Pons (tissue), 1 donor: ENCODE measurements at regions not wholly inside any gene's neighbourhood (a gene's known extent, or its start where the extent isn't known, plus 50 kb on each side); places are given as distances from the start of the nearest gene placed in this dataset.

ENCODE experiments used
- DNase-seq: peaks from one replicate; pipeline ENCODE4 v3.0.0-alpha.2; 2016; ENCODE audit warnings: low spot score

DNA sequence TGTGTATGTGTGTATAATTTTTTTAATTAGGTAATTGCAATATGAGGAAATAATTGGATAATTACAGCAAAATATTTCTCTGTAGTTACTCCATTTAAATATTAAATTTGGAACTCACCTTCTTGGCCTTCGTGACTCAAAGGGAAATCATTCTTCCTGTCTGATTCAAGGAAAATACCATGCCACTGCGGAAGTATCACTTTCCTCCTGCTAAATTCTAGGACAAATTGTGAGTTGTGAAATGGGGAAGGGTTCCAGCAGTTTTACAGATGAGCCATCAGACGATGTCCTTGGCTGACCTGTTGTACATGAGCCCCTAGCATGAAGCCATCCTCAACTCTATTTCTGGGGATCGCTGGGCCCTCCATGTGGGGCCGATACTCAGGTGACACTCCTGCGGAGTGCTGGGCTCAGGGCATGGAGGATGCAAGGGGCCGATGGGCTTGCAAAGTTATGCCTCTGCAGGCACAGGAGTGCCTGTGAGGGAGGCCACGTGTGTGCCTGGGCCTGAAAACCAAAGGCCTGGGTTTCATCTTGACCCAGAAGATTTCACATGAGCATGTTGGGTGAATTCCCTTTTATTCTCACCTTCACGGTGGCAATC is 179.6 kb upstream of the TCERG1L start:
- no peak for DNase-seq

DNA sequence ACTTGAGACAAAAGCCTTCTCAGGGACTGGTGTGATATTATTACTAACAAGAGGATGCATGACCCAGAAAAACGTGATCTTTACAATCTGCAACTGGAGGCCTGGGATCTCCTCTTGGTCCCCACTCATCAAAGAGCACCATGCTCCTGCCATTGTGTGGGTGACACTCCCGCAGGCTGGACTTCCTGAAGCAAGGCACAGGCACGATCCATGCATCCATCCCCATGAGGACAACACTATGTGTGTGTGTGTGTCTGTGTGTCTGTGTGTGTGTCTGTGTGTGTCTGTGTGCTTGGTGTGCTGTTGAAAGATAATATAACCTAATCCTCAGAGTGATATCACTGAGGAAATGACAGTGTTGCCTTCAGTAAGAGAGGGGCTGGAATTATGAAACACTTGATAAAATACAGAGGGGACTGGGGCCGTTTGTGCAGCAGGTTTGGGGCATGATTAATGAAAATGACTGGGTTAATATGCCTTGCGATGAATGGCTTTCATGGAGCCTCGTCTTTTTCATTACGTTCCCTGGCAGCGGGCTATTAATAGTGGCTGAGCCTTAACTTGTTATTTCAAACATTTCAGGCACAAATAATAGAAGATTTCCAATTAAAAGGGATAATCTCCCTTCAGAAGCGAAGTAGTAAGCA is 180.8 kb upstream of the TCERG1L start:
- DNase-seq = no peak

DNA sequence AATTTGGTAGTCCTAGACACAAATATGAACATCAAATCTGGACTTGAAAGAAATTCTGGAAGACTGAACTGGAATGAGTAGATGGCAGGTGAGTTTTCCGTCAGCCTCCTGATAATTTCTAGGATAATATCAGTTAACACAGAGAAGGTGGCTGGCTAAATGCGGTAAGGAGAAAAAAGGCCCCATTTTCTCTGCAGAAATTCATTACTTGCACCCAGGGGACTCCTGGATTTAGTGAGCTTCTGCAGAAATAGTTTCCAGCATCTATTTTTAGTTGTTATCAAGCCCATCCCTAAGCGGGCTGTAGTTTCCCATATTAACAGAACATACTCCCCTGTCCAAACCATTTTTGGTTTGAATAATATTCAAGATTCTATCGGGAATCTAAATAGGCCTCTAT is 181.9 kb upstream of the TCERG1L start:
- DNase-seq = no peak

DNA sequence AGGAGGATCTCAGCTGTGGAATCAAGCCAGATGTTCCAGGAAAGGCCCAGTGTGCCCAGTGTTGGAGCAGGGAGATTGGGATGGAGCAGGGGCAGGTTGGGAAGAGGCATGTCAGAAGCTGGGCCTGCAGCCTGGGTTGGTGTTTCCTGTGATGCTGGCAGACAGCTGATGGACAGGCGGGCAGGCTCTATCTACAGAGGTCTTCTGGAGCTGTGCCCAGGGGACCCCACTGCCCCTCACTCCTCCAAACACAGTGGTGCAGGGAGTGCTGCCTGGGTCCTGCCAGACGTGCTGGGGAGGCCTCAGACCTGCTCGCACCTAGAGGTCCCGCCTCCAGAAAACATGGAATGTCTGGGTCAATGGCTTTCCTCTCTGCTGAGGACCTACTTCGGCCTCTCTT is 182.9 kb upstream of the TCERG1L start:
- no peak for DNase-seq

DNA sequence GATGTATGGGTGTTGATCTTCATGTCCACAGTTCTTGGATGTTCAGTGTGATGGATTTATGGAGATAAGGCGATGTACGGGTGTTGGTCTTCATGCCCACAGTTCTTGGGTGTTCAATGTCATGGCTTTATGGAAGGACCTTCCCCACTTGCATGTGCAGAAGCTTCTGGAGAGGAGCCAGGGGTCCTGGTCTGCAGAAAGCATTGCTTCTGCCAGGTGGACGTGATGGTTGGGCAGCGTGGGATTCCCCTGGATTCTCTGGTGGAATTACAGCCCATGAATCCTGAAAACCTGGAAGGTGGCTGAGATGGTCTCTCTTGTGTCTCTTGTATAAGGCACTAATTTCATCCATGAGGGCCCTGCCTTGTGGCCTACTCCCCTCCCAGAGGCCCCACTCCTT is 183.7 kb upstream of the TCERG1L start:
- no peak for DNase-seq

DNA sequence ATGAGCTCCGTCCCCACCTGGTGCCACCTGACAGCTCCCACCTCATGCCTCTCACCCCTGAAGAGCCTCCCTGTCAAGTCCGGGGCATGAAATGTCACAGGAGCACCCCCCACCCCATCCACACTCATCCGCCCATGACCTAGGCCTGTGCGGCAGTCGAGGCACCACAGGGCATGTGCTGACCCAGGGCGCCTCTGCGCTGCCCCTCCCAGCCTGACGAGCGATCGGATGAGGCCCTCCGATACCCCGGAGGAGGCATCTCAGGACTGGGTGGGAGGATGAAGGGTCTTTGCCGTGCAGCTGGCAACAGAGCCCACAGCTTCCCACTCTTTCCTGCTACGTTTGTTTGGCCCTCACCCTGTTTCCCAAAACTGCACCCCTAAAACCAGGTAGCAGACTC is 184.4 kb upstream of the TCERG1L start:
- DNase-seq = no peak

DNA sequence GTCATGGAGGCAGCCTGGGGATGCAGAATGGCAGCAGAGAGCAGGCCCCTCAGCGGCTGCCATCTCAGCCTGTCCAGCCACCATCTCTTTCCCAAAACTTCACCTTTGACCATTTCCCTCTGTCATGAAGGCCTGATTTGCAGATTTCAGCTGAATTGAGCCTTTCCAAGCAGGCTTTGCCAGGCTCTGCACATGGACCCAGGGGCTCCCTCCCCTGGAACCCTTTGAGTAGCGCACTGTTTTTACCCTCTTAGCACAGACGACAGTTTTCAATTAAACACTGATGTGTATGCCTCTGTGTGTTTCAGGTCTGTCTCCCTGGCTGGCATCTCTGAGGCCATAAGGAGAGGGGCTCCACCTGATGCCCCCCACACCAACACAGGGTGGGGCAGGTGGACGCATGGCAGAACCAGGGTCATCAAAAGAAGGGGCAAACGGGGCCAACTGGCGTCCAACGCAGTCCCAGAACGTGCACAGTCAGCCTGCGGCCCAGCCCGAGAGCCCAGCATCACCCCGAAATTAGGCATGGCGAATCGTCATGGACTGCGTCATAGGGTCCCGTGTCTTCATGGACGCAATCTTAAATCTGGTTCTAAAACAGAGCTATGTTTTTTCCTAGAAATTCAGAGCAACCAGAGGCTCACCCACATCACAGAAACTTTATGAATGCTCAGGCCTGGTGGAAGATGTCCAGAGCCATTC is 185.0 kb upstream of the TCERG1L start:
- DNase-seq = no peak

DNA sequence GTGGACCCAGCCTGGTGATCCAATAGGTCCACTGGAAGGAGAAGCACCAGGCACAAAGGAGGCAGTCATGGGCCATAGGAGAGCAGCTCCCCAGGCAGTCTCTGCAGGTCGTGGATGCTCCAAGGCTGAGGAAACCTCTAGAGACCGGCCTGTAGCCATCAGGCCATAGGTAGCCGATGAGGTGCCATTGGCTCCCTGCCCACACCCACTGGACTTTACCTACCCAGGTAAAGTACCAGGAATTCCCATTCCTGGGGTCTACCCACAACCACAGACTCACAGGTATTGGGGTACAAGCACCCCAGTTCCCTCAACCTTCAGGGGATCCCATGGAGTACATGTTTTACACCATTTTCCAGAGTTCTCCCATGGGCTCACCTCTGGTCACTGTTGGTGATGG is 188.0 kb upstream of the TCERG1L start:
- DNase-seq = no peak

DNA sequence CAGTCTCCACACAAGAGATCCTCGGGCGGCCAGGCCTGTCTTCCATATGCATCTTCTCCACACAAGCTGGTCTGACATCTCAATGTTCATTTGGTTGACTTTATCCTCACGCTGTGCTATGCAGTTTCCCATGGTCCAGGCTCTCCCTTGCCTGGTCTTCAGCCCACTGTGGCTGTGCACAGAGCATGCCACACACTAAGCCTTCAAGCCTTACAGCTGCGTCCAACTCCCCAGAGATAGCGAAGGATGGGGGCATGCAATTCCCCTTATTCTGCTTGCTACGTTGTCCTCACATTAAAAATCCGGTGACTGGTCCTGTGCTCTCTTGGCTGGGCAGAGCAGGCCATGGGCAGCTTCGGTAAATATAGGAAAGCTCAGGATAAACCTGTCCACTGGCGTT is 188.7 kb upstream of the TCERG1L start:
- no peak for DNase-seq

DNA sequence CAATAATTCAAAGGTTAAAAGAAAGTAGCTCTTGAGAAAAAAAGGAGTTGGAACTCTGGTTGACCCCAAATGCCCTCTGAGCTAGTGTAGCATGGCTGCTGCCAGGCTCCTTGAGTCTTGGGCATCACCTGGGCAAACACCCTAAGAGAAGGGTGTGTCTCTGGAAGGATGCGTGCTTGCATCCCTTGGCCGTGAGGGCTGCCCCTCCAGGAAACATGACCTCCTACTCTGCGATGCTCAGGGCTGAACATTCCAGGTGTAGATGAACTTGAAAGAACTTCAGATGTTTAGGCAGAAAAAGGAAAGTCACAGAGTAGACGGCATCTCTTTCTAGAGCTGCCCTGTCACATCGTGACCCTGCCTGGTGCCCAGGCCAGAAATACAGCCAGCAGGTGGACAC is 189.4 kb upstream of the TCERG1L start:
- no peak for DNase-seq

DNA sequence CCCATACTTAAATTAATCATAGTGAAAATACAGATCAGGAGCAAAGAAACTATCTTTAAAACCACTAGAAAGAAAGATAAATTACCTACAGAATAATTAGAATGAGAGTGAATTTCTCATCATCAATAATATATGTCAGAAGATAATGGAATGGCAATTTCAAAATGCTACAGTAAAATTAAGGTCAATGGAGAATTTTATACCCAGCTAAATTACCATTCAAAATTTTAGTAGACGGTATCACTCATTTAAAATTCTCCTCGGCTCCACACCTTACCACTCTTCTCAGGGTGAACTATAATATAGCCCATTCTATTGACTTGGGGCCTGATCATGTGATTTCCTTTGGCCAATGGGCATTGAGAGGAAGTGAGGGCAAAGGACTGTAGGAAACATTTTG is 192.5 kb upstream of the TCERG1L start:
- DNase-seq = no peak

DNA sequence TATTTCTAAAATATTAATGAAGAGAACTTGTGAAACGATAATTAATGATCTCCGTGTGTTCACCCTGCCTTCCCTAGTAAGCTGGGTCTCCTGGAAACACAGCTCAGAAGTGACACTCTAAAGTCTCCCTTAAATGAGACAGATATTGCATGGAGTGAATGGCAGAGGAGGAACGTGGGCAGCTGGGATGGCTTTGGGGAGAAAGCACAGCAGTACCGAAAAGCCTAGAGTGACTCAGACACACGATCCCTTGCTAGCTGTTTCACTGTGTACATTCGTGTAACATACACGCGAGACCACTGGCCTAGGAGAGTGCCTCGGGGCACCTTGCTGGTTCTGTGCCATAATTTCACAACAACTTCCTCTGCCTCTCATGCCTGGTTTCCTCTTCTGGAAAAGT is 199.9 kb upstream of the TCERG1L start:
- no peak for DNase-seq

DNA sequence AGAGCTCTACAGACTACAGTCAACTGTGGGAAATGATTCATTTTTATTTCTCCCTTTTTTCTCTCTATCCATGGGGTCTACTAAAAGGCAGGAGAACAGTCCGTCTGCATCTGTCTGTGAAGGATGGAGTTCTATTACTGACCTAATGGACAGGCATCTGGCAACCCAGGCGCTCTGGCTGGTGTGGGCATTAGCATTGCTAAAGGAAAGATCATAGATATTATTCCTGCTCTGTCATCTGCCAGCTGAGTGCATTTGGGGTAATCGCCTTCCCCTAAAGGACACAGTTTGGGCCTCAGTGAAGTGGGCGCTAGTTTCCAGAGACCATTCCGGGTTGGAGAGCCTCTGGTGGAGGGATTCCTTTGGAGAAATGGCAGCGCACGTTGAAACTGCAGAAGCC is 201.3 kb upstream of the TCERG1L start:
- no peak for DNase-seq

DNA sequence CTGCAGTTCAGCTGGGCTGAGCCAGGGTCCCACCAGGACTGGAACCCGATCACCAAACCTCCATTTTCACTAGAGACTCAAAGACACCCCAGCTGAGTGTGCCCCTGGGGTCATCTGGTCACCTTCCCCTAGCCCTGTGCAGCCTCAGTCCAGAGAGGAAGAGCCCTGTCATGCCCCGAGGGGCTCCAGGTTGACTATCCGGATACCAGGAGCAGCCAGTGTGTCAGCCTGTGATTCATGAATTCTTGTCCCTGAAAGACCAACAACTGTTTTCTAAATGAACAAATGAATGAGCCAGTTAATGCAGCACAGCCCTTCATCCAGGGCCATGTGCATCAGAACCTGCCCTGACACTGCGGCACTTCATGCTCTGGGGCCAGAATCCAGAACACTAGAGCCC is 201.9 kb upstream of the TCERG1L start:
- DNase-seq = no peak

DNA sequence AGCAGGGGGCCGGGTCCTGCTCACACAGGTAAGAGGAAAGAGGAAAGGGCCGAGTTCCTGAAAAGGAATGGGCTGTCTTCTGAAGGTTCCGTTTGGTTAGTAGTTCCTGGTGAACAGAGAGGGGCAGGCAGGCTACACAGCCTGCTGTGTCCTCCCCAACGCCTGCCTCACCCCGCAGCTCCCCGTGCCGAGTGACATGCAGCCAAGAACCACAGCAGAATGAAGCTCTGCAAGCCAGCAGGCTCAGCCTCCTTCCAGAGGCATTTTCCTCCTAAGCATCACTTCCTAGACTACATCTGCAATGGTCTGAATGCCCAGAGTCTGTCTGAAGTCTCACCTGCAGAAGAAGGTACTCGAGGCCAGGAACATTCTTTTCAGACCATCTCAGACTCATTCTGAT is 202.4 kb upstream of the TCERG1L start:
- DNase-seq = no peak

DNA sequence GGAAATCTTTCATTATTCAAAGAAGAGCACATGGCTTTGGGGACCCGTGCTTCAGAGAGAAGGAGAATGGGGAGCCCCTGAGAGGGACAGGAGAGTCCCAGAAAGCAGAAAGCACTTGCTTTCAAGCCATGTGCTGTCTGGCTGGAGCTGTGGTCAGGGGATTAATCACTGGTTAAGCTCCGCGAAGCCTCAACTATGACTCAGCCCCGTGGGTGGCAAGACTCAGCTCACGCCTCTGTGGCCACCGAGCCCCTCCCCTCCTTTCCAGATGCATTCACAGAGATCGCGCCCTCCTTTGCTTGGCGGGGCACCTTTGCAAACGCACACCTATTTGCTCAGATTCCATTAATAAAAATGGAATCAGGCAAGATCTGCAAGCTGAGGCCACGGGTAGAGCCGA is 202.9 kb upstream of the TCERG1L start:
- DNase-seq = no peak

DNA sequence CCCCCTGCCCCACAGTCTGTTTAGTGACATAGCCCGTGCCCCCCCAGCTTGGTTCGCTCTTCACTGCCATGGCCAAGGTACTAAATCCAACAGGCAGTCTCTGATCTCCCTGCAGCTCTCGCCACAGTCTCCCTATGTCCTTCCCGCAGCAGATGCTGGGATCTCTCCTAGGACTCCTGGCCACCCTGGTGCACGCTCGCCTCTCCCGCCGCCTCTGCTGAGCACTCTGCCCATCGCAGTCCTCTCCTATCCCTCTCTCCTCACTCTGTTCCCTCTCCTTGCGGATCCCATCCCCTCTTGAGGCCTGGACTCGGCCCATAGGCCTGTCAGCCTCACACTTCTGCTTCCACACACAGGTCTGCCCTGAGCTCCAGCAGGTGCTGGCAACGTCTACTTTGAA is 204.8 kb upstream of the TCERG1L start:
- DNase-seq = no peak

DNA sequence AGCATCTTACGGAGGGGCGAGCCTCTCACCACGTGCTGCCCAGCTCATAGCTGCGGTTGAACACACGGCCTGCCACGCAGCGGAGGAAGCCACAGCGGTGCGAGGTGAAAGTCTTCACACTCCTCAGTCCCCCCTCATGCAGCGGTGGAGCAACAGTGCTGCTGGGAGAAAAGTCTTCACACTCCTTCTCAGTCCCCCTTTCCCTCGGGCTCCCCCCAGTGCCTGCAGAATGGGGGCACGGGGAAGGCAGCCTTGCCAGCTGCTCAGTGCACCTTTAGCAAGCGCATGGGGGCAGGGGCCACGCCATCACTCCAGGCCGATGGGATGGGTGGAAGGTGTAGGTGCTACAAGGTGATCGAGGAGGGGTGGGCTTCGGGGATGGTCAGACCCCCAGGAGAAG is 206.3 kb upstream of the TCERG1L start:
- no peak for DNase-seq

DNA sequence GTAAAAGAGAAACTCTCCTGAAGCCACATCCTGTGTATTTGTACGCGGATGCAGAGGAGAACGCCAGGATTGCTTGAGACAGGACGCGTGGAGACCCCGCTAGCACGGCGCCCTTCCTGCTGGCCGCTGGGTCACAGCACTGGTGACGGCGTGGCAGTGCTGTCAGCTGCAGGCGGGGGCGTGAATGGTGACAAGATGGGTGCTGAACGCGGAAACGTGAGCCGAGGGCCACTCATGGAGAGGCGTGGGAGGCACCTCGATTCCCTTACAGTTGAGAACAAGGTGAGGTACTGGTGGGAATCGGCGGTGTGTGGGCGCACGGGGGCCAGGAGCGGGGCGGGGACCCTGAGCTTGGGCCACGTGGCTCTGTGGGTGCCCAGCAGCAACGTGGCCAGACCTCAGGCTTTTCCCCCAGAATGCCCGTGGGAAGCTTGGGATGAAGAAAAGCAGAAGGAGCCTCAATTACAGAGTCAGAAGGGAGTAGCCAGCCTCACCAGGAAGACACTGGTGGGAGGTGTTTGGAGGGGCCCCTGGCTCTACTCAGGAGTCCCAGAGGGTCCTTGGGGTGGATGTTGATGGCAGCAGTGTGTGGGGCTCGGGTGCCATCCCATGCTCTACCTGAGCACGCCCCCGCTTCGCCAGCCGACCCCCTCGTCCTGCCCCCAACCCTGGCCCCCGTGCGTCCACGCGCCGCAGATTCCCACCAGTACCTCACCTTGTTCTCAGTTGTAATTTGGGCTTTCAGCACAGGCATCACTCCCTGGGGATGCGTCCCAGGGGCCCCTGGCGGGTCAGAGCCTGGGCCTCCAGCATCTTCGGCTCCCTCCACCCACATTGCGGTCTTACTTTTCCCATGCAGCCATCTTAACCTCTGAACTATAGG is 208.4 kb upstream of the TCERG1L start:
- no peak for DNase-seq

DNA sequence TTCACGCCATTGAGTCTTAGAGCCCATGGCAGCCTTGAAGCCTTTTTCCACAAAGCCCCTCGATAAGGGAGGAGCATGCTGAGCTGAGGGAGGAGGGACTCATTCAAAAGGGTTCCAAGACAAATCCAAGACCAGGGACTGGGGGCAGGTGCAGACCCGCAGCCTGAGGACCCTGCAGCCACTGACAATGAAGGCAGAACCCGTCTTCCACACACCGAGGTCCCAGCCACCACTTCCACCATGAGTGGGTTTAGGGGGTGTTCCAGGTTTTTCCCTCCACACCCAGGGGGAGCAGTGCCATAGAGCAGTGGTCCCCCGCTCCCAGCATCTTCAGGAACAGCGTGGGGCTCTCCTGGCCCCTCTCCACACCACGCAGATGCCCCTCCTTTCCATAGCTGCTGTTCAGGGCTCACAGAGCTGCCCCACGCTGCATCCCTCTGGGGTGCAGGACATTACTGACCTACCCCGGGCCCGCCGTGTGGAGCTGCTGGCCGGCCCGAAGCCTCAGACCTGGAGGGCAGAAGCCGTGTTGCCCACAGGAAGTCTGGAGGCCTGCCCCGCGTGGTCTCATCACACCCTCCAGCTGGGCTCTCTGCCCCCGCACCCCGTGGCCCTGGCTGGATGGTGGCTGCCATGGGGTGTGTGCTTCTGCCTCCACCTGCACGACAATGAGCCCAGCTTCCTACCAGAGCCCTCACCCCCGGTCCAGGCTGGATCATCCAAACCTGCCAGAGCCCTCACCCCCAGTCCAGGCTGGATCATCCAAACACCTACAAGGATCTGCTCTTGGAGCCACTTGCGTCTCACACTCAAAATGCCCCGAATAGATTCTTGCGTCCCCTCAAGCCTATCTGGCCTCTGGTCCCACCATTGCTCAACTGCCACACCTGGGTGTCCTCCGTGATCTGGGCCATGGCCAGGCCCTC is 220.0 kb upstream of the TCERG1L start:
- DNase-seq = no peak

DNA sequence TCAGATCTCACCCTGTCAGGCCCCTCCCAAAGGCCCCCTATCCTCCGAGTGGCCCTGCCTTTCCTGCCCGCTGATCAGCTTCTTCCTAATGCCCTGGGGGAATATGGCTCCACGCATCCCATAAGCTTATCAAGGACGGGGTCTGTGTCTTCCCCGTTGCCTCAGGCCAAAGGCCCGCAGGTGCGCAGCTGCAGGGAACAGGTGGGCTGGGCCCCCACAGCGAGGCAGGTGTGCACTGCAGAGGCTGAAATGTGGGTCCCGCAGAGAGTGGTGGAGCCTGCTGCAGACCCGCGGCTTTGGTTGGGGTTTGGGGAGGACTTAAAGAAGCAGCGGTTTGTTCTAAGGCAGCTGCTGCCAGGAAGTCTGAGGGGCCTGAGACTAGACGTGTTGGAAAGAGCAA is 220.8 kb upstream of the TCERG1L start:
- no peak for DNase-seq
